Kasumi-1 (cell line): ENCODE measurements at regions not wholly inside any gene's neighbourhood (a gene's known extent, or its start where the extent isn't known, plus 50 kb on each side); places are given as distances from the start of the nearest gene placed in this dataset.
"Not testable (repeated sequence)": the region's sequence is repeated elsewhere in the genome, so short reads cannot be mapped to it uniquely, and the experiment has no call there.

ENCODE experiments used
- DNase-seq, 2 experiments: peaks; one replicate each; lab custom pipeline; 2025; lab: John Stamatoyannopoulos, UW

DNA sequence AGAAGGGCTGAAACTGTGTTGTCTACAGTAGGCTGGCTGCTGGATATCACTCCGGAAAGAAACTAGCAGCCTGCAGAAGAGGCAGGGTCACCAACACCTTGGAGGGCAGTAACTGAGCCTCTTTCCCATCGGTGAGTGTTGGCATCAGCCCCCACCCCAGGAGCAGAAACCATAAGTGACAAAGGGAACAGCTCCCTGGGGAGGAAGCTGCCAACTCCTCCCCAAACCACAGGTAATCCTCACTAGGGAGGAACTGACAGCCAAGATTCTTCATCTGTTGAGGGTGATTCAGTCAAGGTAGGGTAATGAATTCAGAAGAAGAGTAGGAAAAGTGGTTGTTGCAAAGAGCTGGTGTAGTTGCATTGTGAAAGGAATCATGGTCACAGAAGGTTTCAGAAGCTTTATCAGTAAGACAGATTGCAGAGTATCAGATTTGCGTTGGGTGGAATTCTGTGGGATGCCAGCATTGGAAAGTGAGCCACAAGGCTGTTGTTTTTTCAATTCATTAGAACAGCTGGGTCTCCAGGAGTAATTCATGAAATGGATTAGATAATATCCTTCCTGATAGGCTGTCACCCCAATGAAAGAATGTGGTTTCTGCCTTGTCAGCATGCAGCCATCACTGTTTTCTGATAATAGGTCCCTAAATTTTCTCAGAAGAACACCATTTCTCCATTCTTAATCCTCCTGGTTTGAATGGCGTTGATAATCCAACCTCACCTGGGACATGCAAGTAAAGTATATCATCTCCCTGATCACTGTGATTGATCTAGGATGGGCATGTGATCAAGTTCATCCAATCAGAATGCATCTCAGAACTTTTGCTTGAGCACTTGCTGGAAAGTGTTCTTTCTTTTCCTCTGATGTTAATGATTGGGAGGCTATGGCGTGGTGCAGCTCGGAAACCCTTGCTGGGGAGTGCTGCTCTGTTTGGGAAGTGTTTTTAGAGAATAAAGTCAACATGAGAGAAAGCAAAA is 75.0 kb upstream of the CTBP2 start:
- DNase-seq: no peak

DNA sequence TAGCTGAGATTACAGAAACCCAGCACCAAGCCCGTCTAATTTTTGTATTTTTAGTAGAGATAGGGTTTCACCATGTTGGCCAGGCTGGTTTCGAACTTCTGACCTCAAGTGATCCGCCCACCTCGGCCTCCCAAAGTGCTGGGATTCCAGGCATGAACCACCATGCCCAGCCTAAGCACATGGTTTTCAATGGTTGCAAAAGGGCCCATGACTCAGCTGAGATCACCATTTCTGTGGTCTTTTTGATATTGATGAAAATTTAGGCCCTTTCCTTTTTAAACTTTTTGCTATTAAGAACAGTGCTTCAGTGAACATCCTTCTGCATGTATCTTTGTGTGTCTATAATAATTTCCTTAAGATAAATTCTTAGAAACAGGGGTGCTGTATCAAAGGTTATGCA is 74.2 kb upstream of the CTBP2 start:
- not testable (repeated sequence) for DNase-seq

GRCh38 chr10:125233726-125234125 is 73.4 kb upstream of the CTBP2 start:
- no peak for DNase-seq

DNA sequence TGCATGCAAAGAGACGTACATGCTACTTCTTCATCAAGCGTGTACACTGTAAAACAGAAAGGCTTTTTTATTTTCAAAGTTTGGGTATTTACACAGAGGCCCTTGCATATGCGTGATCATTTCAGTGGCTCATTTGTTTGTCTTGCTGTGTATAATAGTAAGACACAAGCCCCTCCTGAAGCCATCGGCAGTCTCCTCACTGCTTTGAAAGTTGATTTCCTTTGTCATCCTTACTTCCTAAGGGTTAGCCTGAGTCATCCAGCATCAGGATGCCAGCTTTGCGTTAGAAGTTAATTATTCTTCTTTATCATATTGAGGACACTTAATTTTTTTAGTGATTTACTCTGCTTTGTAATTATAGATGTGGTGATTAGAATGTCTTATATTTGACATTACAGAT is 72.5 kb upstream of the CTBP2 start:
- no peak for DNase-seq

DNA sequence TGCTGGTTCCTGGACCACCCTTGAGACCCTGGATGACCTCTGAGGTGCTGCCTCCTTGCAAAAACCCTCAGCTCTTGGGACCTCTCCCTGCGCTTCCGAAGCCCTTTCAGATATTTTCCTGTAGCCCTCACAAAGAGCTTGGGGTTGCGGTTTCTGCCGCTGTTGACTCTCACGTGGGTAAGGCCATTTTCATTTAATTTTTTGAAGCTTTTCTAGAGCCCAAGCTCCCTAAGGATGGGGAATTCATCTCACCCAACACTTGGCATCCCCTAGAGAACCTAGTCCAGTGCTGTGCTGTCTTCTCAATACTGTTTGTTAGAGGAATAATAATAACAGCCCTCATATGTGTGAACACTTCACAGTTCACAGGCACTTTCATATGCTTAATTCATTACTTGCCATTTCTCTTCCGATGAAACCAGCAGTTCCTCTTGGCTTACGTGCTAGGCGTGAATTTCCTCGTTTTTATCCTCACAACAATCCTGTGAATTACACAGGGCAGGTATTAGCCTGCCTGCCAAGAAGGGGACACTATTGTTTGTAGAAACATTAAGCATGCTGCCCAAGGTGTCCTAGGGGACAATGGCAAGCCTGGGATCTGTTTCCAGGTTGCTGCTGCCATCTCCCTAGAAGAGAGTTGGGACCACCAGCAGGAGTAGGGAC is 71.6 kb upstream of the CTBP2 start:
- no peak for DNase-seq

DNA sequence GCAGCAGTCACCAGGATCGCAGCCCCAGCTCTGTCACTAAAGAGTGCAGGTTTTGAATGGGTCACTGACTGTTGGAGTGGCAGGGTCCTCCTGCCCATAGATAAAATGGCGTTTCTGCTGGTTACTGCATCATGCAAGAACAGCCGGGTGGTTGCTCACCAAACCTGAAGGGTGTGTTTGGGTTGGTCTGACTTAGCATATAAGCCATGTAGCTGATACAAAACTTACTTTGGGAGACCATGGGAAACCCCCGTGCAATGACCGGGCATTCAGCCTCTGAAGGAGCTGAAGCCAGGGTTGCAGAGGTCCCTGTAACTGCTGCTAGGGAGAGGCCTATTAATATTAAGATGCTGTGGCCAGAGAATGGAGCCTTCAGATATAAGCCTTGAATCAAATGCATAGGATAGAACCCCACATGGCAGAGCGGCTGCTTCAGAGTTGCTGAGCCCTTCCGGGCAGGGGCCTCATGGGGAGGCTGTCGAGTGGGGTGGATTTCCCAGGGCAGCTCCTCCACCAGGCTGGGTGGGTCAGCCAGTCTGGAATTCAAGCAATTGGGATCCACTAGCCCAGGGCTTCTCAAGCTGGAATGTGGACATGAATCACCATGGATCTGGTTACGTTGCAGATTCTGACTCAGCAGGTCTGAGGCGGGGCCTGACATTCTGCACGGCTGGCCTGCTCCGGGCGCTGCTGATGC is 70.9 kb upstream of the CTBP2 start:
- no peak for DNase-seq

DNA sequence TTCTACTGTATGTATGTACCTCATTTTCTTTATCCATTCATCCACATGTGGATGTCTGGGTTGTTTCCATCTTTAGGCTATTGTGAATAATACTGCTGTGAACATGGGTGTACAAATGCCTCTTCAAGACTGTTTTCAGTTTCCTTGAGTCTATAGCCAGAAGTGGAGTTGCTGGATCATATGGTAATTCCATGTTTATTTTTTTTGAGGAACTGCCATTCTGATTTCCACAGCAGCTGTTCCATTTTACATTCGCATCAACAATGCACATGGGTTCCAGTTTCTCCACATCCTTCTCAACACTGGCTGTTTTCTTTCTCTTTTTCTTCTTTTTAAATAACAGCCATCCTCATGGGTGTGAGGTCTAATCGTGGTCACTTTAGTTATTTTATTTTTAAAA is 69.9 kb upstream of the CTBP2 start:
- no peak for DNase-seq

DNA sequence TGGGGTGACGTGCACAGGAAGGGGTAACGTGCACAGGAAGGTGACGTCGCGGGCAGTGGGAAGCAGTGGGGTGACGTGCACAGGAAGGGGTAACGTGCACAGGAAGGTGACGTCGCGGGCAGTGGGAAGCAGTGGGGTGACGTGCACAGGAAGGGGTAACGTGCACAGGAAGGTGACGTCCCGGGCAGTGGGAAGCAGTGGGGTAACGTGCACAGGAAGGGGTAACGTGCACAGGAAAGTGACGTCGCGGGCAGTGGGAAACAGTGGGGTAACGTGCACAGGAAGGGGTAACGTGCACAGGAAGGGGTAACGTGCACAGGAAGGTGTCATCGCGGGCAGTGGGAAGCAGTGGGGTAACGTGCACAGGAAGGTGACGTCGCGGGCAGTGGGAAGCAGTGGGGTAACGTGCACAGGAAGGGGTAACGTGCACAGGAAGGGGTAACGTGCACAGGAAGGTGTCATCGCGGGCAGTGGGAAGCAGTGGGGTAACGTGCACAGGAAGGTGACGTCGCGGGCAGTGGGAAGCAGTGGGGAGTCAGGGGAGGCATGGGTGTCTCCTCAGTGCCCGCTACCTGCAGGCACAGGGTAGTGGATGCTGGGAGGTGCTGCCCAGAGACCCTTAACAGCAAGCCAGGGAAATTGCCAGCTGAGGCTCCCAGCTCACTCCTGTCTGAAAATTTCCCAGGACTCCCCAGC is 68.0 kb upstream of the CTBP2 start:
- DNase-seq: not testable (repeated sequence)

- DNase-seq: no peak
Observed at GRCh38 chr10:125227546-125227945, 67.2 kb upstream of the CTBP2 start.

GRCh38 chr10:125226823-125227222 is 66.5 kb upstream of the CTBP2 start:
- no peak for DNase-seq

DNA sequence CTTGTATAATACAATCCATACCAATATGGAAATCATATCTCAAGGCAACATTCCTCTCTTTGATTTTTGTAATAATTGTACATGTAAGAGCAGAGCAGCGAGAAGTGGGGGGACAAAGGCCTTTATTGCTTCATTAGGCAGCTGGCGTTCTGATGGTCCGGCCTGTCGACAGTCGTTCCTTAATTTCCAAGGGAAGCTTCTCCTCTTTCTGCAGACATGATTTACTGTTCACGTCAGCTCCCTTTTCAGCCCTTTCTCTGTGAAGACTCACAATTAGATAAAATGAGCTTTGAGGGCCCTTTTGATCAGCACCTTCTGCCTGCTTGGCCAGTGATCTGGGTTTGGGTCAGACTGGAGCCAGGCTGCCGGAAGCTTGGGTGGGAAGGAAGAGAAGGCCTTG is 65.6 kb upstream of the CTBP2 start:
- DNase-seq: no peak

DNA sequence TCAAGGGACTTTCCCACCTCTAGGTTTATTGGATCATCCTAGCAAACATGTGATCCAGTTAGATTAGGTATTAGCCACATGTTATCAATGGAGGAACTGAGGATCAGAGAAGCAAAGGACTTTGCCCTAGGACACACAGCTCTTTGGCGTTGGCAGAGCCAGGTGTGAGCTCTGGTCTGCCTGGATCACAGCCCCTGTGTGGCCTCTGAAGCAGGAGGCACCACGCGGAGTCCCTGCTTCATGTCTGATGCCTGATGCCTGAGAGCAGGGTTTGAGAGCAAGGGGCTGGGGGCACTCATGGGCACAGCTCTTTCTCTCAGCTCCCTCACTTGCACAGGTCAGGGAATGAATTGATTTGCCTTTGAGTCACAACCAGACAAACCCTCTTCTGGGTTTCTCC is 64.7 kb upstream of the CTBP2 start:
- DNase-seq: no peak

GRCh38 chr10:125222515-125223308 is 62.3 kb upstream of the CTBP2 start:
- DNase-seq: no peak

- DNase-seq: no peak
Observed at GRCh38 chr10:125221716-125222115, 61.4 kb upstream of the CTBP2 start.

- no peak for DNase-seq
Observed at GRCh38 chr10:125219776-125220175, 59.4 kb upstream of the CTBP2 start.

DNA sequence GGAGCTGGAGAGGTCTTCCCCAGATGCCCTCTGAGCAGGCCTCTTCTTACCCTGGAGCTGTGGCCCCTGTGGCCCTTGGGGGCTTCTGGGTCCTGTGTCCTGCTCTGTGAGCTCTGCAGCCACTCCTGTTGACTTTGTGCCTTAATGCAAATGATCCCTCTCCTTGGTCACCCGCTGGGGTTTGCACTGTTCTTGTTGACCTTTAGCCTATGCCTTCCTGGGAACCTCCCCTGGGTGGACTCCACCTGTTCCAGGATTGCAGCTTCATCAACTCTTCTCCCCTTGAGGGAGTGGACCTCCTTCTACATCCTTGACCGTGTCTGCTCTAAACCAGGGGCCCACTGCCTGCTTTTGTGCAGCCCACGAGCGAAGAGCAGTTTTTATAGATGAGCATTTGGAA is 58.6 kb upstream of the CTBP2 start:
- DNase-seq: no peak

- DNase-seq: peak; percentile 7 to 22
Observed at GRCh38 chr10:125217990-125218675, 57.8 kb upstream of the CTBP2 start.

DNA sequence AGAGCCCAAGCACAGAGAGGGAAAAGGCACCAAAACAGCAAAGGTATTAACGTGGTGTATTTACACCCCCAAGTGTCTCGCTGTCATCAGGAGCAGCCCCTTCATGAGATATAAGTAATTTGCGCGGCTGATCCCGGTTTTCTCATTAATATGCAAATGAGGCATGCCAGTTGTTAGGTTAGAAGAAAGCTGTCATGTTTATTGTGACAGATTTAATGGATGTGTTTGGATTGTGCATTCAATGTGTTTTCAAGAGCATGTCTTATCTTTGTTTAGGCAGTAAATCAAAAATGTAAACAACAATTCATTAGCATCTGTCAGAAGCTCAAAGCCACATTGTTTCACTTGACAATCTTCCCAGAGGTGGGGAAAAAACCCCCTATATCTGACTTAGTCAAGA is 56.5 kb upstream of the CTBP2 start:
- no peak for DNase-seq

DNA sequence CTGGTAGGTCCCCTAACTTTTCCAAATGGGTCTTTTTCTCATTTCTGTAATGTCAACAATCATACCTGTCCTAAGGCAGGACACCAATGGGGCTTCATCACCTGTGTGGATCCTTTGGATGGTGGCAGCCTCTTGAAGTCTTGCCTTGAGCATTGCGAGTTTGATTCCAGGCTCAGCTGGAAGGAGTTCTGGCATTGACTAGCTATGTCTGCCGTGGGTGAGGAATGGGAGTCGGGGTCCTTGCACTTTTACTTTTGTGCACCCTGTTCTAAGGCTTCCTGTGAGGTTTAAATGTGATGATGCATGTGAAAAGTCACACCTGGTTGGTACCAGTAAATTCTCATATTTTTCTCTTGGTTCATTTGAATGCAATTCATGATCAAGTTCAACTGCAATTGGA is 55.9 kb upstream of the CTBP2 start:
- no peak for DNase-seq

- no peak for DNase-seq
Observed at GRCh38 chr10:125214283-125214570, 53.9 kb upstream of the CTBP2 start.
